Bronchial epithelial cell (primary cell): ENCODE measurements at regions not wholly inside any gene's neighbourhood (a gene's known extent, or its start where the extent isn't known, plus 50 kb on each side); places are given as distances from the start of the nearest gene placed in this dataset.

Experiments
- DNase-seq: peaks from one replicate; pipeline ENCODE4 v3.0.0-alpha.2; 2010; ENCODE audit warnings: low read depth
- FAIRE-seq: peaks from 2 replicates; lab custom pipeline; 2011; peaks lifted over from hg19 to GRCh38; lab: Jason Lieb, UNC
- H3K27me3 ChIP-seq: 2 replicates; pipeline ENCODE4 v1.5.1; 2011; ENCODE audit warnings: low read length; ENCODE audit not compliant: control insufficient read depth, insufficient read depth
- H3K36me3 ChIP-seq: 2 replicates; pipeline ENCODE4 v1.5.1; 2011; ENCODE audit warnings: low read length; ENCODE audit not compliant: control insufficient read depth, insufficient read depth
- H3K4me3 ChIP-seq: 2 replicates; pipeline ENCODE4 v1.5.1; 2011; ENCODE audit warnings: mild to moderate bottlenecking, low read depth, low read length, control low read depth
- TF ChIP-seq, protein P1 (sequence below): IDR thresholded peaks from 2 replicates; pipeline ENCODE4 v1.5.1; 2011; ENCODE audit warnings: mild to moderate bottlenecking, moderate library complexity, low read length, control low read depth, inconsistent platforms; ENCODE audit not compliant: insufficient read depth, severe bottlenecking

DNA sequence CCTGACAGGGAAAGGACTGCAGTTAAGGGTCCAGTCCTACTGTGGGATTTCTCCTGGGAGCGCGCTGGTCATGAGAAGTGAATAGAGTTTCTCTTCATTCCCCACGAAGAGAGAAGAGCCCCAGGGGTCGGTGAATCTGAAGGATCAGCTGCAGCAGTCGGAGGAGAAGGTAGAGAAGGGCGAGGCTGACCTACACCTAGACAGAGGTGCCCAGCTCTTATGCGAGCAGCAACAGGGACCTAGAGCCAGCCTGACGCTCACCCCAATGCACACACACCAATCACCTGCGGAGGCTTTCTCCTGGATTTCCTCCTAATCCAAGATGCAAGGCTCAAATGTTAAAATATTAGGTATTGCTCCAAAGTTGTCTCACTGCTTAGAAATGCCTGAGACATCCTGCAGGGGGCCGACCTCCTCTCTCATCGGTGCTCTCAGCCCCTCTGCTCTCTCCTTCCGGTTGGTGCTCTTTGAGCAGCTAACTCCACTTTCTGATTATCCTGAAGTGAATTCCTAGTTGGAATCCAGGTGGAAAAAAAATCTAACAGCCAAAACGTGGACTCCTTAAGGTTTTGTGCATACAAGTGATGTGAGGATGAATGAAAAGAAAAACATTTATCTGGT lies 176.4 kb downstream of the AHR start:
- Histone ChIP-seq H3K4me3 (no peak overlapping the region), H3K27me3 (no peaks in the 10 kb centered on the region), H3K36me3 (no peaks in the 10 kb centered on the region)
- TF ChIP-seq, protein P1, sequence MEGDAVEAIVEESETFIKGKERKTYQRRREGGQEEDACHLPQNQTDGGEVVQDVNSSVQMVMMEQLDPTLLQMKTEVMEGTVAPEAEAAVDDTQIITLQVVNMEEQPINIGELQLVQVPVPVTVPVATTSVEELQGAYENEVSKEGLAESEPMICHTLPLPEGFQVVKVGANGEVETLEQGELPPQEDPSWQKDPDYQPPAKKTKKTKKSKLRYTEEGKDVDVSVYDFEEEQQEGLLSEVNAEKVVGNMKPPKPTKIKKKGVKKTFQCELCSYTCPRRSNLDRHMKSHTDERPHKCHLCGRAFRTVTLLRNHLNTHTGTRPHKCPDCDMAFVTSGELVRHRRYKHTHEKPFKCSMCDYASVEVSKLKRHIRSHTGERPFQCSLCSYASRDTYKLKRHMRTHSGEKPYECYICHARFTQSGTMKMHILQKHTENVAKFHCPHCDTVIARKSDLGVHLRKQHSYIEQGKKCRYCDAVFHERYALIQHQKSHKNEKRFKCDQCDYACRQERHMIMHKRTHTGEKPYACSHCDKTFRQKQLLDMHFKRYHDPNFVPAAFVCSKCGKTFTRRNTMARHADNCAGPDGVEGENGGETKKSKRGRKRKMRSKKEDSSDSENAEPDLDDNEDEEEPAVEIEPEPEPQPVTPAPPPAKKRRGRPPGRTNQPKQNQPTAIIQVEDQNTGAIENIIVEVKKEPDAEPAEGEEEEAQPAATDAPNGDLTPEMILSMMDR: peak; percentile 9
- FAIRE-seq (no peak), DNase-seq (no peak)

DNA sequence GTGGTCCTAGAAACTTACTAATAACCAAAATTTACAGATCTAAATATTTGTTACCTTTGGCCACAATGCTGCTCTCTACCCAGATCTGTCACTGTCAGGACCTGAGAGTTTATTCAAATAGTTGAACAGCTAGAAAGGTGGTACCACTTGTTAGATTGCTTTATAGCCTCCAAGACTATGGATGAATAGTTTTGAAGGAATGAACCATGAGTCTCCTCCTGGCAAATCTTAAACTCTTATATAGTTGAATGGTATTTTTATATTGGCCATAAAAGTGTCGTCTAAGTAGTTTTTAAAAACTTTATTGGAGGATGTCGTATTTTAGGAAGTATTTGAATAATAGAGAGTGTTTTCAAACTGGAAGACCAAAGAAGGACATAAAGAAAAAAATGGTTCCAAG lies 178.7 kb downstream of the AHR start:
- DNase-seq: no peak
- H3K36me3 ChIP-seq: no peaks in the 10 kb centered on the region
- TF ChIP-seq, protein P1: no peak
- no peak for FAIRE-seq
- no peak overlapping the region for H3K4me3 ChIP-seq
- no peaks in the 10 kb centered on the region for H3K27me3 ChIP-seq

DNA sequence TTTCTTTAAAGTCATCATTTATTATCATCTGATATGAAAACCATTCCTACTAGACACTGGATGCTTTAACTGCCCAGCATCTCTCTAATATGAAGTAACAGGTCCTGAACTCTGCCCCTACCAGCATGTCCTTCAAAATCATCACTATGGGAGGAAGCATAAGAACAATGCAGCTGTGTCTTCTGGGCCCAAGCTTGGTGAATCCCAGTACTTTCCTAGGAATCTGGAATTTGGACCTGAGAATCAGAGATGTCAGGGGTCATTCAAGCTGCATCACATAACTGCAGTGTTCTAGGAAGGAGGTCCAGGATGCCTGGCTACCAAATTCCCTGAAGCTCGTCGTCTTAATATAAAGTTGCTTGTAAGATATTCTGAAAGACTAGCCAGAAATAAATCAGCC lies 182.7 kb downstream of the AHR start:
- Histone ChIP-seq H3K27me3 (no peaks in the 10 kb centered on the region), H3K36me3 (no peaks in the 10 kb centered on the region), H3K4me3 (no peak overlapping the region)
- no peak for DNase-seq
- no peak for FAIRE-seq
- TF ChIP-seq, protein P1: no peak

DNA sequence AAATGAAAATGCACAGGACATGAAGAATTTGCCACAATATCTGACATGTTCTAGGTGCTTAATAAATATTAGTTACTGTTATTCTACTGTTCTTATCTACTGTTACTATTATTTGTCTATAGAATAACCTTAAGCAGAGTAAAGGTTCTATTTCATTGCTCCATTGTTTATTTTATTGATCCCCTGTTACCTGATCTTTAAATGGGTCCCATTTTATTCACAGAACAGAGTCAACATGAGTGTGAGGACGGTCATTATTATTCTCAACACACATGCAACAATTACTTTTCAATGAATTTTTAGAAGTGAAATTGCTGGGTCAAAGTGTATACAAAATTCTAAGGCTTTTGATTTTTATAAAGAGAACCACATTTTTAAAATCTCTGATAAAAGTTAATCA lies 186.9 kb downstream of the AHR start:
- Histone ChIP-seq H3K36me3 (no peaks in the 10 kb centered on the region), H3K4me3 (no peak overlapping the region), H3K27me3 (no peaks in the 10 kb centered on the region)
- no peak for DNase-seq
- TF ChIP-seq, protein P1: no peak
- FAIRE-seq: no peak

DNA sequence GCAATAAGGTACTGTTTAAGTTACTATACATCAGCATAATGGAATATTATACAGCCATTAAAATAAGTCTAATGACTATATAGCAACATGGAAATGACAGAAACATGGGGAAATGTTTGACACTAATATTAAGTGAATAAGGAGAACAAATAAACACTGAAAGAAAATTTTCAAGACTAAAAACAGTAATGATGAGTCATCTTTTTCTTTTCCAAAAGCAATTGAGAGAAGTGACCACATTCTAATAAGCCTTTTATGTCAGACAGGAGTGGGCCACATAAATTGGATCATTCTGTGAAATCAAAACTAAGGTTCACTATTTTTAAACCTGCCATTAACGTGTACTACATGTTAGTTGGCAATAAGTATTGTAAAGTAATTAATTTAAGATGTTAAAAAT lies 187.5 kb downstream of the AHR start:
- Histone ChIP-seq H3K36me3 (no peaks in the 10 kb centered on the region), H3K27me3 (no peaks in the 10 kb centered on the region), H3K4me3 (no peak overlapping the region)
- DNase-seq (no peak), FAIRE-seq (no peak)
- TF ChIP-seq, protein P1: no peak

DNA sequence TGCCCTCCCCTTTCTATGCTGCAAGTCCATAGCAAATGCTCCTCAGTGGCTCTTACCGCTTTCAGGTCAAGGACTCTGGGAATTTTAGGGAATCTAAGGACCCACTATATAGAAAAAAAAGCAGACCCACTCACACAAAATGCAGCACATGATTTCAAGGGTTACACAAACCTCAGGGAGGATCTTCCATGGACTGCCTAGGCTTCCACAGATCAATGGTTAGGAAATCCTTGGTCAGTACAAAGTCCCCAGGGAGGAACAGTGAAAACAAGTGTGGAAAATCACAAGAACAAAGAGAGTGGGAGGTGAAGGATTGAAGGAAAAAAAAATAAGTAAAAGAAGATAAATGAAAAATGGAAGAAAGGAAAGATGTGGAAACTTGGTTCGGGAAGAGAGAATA lies 188.4 kb downstream of the AHR start:
- Histone ChIP-seq H3K36me3 (no peaks in the 10 kb centered on the region), H3K27me3 (no peaks in the 10 kb centered on the region), H3K4me3 (no peak overlapping the region)
- no peak for FAIRE-seq
- DNase-seq: no peak
- TF ChIP-seq, protein P1: no peak
